Left ventricle myocardium inferior (tissue), 1 donor: ENCODE measurements at regions not wholly inside any gene's neighbourhood (a gene's known extent, or its start where the extent isn't known, plus 50 kb on each side); places are given as distances from the start of the nearest gene placed in this dataset.

Experiments used
- DNase-seq: peaks from one replicate; pipeline ENCODE4 v3.0.0-alpha.2; 2020
- H3K27ac ChIP-seq: fragments of 200-600 bp; replicated peaks from 2 replicates; pipeline ENCODE4 v1.8.0; 2021
- H3K27me3 ChIP-seq: fragments of 200-600 bp; 2 replicates; pipeline ENCODE4 v1.8.0; 2021; ENCODE audit warnings: low read depth
- H3K36me3 ChIP-seq: fragments of 200-600 bp; 2 replicates; pipeline ENCODE4 v1.8.0; 2021
- H3K4me1 ChIP-seq: fragments of 200-600 bp; 2 replicates; pipeline ENCODE4 v1.8.0; 2021
- H3K4me3 ChIP-seq: fragments of 200-600 bp; 2 replicates; pipeline ENCODE4 v1.8.0; 2021; ENCODE audit warnings: mild to moderate bottlenecking, moderate library complexity
- H3K9me3 ChIP-seq: fragments of 200-600 bp; replicated peaks from 2 replicates; pipeline ENCODE4 v1.8.0; 2021
- intact Hi-C: fragments of 100-400 bp; cut with micrococcal nuclease; formaldehyde crosslinking; loops from one replicate; pipeline ENCODE4 v1.11.0; 2022
- TF ChIP-seq, protein P1 (sequence below): fragments of 200-600 bp; IDR thresholded peaks from 2 replicates; pipeline ENCODE4 v1.8.0; 2021; ENCODE audit warnings: antibody characterized with exemption, mild to moderate bottlenecking, borderline replicate concordance
- donor health status: DM: no; HTN: yes; CAD: no; lungs with severe emphysema.

GRCh38 chr10:124161601-124162000 is 68.2 kb upstream of the CHST15 start:
- H3K4me3 ChIP-seq = no peak overlapping the region
- H3K27ac ChIP-seq = no peak overlapping the region
- no peaks in the 10 kb centered on the region for H3K36me3 ChIP-seq
- H3K4me1 ChIP-seq = peaks cover 12% of the 10 kb centered on the region
- intact Hi-C loops = no loop called here
- TF ChIP-seq, protein P1, sequence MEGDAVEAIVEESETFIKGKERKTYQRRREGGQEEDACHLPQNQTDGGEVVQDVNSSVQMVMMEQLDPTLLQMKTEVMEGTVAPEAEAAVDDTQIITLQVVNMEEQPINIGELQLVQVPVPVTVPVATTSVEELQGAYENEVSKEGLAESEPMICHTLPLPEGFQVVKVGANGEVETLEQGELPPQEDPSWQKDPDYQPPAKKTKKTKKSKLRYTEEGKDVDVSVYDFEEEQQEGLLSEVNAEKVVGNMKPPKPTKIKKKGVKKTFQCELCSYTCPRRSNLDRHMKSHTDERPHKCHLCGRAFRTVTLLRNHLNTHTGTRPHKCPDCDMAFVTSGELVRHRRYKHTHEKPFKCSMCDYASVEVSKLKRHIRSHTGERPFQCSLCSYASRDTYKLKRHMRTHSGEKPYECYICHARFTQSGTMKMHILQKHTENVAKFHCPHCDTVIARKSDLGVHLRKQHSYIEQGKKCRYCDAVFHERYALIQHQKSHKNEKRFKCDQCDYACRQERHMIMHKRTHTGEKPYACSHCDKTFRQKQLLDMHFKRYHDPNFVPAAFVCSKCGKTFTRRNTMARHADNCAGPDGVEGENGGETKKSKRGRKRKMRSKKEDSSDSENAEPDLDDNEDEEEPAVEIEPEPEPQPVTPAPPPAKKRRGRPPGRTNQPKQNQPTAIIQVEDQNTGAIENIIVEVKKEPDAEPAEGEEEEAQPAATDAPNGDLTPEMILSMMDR = no peak
- no peaks in the 10 kb centered on the region for H3K9me3 ChIP-seq
- H3K27me3 ChIP-seq = peaks cover 23% of the 10 kb centered on the region
- DNase-seq = no peak

DNA sequence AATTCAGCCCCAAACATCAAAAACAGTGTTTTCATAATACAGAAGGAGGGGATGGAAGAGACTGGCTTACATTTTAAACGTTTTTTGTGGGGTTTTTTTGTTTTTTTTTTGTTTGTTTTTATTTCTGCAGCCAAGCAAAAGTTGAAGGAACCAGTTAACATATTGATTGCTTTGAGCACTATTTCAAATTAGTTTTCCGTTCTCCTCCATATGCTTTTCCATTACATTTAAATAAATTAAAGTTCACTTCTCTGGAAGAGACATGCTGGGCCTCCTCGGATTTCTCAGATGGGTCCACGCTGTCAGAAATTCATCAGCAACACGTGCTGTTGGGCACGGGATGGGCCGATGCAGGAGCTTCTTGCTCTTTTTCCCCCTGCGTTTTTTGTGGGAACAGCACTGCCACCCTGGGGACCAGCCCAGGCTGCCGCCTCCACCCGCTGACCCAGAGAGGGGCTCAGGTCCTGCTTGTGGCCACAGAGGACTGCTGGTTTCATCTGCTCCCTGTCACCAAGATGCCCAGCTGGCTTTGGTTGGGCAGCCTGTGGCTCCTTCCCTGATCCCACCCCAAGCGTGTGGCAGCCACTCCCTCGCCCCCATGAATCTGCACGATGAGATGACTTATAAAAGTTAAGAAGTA is 67.7 kb upstream of the CHST15 start:
- H3K4me1 ChIP-seq = peaks cover 18% of the 10 kb centered on the region
- intact Hi-C loops = no loop called here
- peaks cover 23% of the 10 kb centered on the region for H3K27me3 ChIP-seq
- TF ChIP-seq, protein P1 = no peak
- no peak overlapping the region for H3K4me3 ChIP-seq
- H3K9me3 ChIP-seq = no peaks in the 10 kb centered on the region
- no peaks in the 10 kb centered on the region for H3K36me3 ChIP-seq
- no peak overlapping the region for H3K27ac ChIP-seq
- DNase-seq = no peak

GRCh38 chr10:124160176-124160575 is 66.8 kb upstream of the CHST15 start:
- TF ChIP-seq, protein P1 = no peak
- Histone ChIP-seq H3K4me1 (peaks cover 25% of the 10 kb centered on the region), H3K4me3 (no peak overlapping the region), H3K27ac (no peak overlapping the region), H3K27me3 (peaks cover 23% of the 10 kb centered on the region), H3K36me3 (no peaks in the 10 kb centered on the region), H3K9me3 (no peaks in the 10 kb centered on the region)
- no peak for DNase-seq
- intact Hi-C loops = no loop called here

DNA sequence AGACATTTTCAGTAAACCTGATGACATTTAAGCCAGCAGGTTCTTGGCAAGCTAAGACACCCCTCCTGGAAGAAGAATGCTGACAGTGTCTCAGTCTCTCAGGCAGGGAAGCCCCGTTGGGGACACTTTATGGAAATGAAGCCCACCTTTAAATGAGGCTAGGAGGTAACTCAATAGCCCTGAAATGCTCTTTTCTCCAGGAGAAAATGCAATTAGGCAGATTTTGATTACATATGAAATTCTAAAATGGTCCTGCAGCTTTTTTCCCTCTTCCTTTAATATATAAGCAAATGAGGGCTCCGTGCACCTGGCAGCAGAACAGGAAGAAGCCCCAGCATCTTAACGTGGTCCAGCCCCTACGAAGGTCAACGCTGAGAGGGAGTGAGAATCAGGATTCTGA is 65.8 kb upstream of the CHST15 start:
- Histone ChIP-seq H3K4me1 (peaks cover 25% of the 10 kb centered on the region), H3K36me3 (no peaks in the 10 kb centered on the region), H3K9me3 (no peaks in the 10 kb centered on the region), H3K27me3 (peaks cover 23% of the 10 kb centered on the region), H3K4me3 (no peak overlapping the region), H3K27ac (no peak overlapping the region)
- TF ChIP-seq, protein P1 = no peak
- intact Hi-C loops = loop anchor here (10.0 kb wide), 1 partner anchor 66 kb away; no protein-coding TSS in a partner anchor
- DNase-seq = no peak

DNA sequence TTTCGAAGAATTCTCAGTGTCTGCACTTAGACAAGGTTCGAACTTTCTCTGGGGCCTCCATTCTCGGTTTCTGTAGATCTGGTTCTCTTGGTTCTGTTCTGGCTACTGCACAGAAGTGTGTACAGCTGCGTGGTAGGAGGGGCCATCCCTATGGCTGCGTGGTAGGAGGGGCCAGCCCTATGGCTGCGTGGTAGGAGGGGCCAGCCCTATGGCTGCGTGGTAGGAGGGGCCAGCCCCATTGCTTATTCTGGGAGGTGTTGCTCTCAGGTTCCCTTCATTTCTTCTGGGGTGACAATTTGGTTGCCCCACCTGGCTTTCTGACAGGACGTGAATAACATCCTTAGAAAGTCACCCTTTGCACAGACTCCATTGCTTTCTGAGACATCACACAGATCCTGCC is 65.2 kb upstream of the CHST15 start:
- no peak for DNase-seq
- Histone ChIP-seq H3K36me3 (no peaks in the 10 kb centered on the region), H3K27ac (no peak overlapping the region), H3K4me3 (no peak overlapping the region), H3K4me1 (peaks cover 26% of the 10 kb centered on the region), H3K9me3 (no peaks in the 10 kb centered on the region), H3K27me3 (peaks cover 23% of the 10 kb centered on the region)
- intact Hi-C loops = loop anchor here (10.0 kb wide), 1 partner anchor 66 kb away; no protein-coding TSS in a partner anchor
- TF ChIP-seq, protein P1 = no peak
